ENCODE measurements at regions not wholly inside any gene's neighbourhood (a gene's known extent, or its start where the extent isn't known, plus 50 kb on each side); places are given as distances from the start of the nearest gene placed in this dataset.

GRCh38 chr18:10059610-10060468 is 146.0 kb downstream of the VAPA start:
- DNase-seq: peak; percentile 55

GRCh38 chr18:10060469-10060782 is 146.6 kb downstream of the VAPA start:
- no peak for DNase-seq

GRCh38 chr18:10060841-10061240 is 147.0 kb downstream of the VAPA start:
- DNase-seq: no peak

GRCh38 chr18:10061566-10062140 is 147.8 kb downstream of the VAPA start:
- no peak for DNase-seq

- DNase-seq: no peak
Observed at GRCh38 chr18:10062302-10063300, 148.8 kb downstream of the VAPA start.

GRCh38 chr18:10063489-10063888 is 149.7 kb downstream of the VAPA start:
- DNase-seq: no peak

GRCh38 chr18:10064267-10064666 is 150.5 kb downstream of the VAPA start:
- no peak for DNase-seq

- no peak for DNase-seq
Observed at GRCh38 chr18:10065296-10065695, 151.5 kb downstream of the VAPA start.

GRCh38 chr18:10067670-10068659 is 154.1 kb downstream of the VAPA start:
- DNase-seq: no peak

- DNase-seq: no peak
Observed at GRCh38 chr18:10068766-10069567, 155.2 kb downstream of the VAPA start.

GRCh38 chr18:10070561-10071000 is 156.8 kb downstream of the VAPA start:
- no peak for DNase-seq

GRCh38 chr18:10072671-10073175 is 158.9 kb downstream of the VAPA start:
- no peak for DNase-seq

- no peak for DNase-seq
Observed at GRCh38 chr18:10074110-10074509, 160.3 kb downstream of the VAPA start.

- DNase-seq: no peak
Observed at GRCh38 chr18:10074728-10075127, 160.9 kb downstream of the VAPA start.

GRCh38 chr18:10076502-10077030 is 162.8 kb downstream of the VAPA start:
- DNase-seq: no peak

- DNase-seq: no peak
Observed at GRCh38 chr18:10077986-10078385, 164.2 kb downstream of the VAPA start.

GRCh38 chr18:10080372-10080771 is 166.6 kb downstream of the VAPA start:
- DNase-seq: no peak

GRCh38 chr18:10081492-10081891 is 167.7 kb downstream of the VAPA start:
- DNase-seq: no peak

GRCh38 chr18:10085416-10085815 is 171.6 kb downstream of the VAPA start:
- DNase-seq: no peak

GRCh38 chr18:10085876-10086275 is 172.1 kb downstream of the VAPA start:
- no peak for DNase-seq
